Naive thymus-derived CD4-positive, alpha-beta T cell (primary cell): ENCODE measurements at regions not wholly inside any gene's neighbourhood (a gene's known extent, or its start where the extent isn't known, plus 50 kb on each side); places are given as distances from the start of the nearest gene placed in this dataset. TPM values are rescaled to one million over a fixed set of nuclear protein-coding genes. Genes with fewer than 3 reads are reported as not detected.

Source experiments
- microRNA-seq: library from miRNA; unstranded; fragments of <30 nt; microRNA quantifications from one replicate; pipeline ENCODE4 v1.2.0, GENCODE V29; 2022; ENCODE audit warnings: borderline microRNAs expressed

Small RNA genes in the stretch of these regions (microRNA-seq; reads per million reads assigned to microRNA genes)
- not detected for gene MIR3144
